C4-2B (cell line): ENCODE measurements at regions not wholly inside any gene's neighbourhood (a gene's known extent, or its start where the extent isn't known, plus 50 kb on each side); places are given as distances from the start of the nearest gene placed in this dataset.

Experiments
- H3K27ac ChIP-seq: fragments of 450-650 bp; 2 replicates; pipeline ENCODE4 v1.5.1; 2017
- ZFX ChIP-seq: fragments of 450-650 bp; IDR thresholded peaks from 2 replicates; pipeline ENCODE4 v1.6.1; 2017
- TF ChIP-seq, protein P1 (sequence below): fragments of 450-650 bp; conservative IDR thresholded peaks from 2 replicates; pipeline ENCODE4 v1.5.1; 2017; ENCODE audit warnings: mild to moderate bottlenecking

DNA sequence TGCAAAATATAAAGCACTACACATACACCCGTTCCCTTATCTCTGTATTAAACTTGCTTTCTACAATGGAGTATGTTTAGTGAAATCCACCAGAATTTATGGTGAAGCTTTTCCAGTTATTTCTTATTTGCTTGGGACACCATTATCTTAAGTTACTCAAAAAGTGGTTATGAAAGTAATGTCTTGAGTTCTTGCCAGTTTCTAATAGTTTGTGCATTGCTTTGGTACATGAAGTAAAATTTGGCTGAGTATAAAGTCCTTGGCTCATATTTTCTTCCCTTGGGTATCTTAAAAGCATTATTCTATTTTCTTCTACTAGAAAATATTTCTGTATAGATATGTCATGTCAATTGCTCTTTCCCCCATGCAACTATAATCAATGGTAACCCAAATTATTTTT is 85.2 kb downstream of the POLR1F start:
- no peak for TF ChIP-seq ZFX
- TF ChIP-seq, protein P1, sequence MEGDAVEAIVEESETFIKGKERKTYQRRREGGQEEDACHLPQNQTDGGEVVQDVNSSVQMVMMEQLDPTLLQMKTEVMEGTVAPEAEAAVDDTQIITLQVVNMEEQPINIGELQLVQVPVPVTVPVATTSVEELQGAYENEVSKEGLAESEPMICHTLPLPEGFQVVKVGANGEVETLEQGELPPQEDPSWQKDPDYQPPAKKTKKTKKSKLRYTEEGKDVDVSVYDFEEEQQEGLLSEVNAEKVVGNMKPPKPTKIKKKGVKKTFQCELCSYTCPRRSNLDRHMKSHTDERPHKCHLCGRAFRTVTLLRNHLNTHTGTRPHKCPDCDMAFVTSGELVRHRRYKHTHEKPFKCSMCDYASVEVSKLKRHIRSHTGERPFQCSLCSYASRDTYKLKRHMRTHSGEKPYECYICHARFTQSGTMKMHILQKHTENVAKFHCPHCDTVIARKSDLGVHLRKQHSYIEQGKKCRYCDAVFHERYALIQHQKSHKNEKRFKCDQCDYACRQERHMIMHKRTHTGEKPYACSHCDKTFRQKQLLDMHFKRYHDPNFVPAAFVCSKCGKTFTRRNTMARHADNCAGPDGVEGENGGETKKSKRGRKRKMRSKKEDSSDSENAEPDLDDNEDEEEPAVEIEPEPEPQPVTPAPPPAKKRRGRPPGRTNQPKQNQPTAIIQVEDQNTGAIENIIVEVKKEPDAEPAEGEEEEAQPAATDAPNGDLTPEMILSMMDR = no peak
- H3K27ac ChIP-seq = no peak overlapping the region

DNA sequence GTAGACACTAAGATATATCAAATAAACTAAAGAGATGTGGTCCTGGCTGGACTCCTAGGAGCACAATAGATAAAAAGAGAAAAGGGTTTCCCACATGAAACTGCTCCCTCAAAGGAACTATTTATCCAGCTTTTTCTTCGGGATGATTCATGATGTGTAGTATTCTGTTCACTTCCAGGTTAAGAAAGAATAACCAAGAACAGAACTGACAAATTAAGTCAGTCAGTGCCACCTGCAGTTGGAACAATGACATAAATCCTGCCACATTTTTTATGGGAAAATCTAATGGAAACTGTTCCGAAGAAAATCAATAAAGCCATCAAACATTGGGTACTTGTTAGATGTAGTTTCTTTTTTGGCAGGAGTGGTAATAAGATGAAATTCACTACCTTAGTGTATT is 87.1 kb downstream of the POLR1F start:
- no peak overlapping the region for H3K27ac ChIP-seq
- no peak for TF ChIP-seq ZFX
- TF ChIP-seq, protein P1 = peak; percentile 9; the same call in 1 of the 2 replicates

DNA sequence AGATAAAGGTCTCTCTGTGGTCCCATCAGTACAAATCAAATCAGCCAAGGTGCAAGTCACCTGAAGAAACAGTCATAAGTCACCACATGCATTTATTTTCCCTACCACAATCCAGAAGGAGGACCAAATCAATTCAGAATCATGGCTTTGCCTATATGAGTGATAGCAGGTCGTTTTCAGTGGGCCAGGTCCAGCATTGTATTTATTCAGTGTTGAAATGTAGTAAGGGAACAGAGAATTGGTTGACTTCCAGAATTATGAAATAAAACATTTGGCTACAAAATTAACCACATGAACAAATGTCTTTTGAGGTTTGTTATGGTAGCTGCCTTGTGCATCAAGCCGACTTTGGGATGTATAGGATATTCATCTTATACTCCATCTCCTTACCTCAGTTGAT is 88.4 kb downstream of the POLR1F start:
- no peak overlapping the region for H3K27ac ChIP-seq
- TF ChIP-seq ZFX = no peak
- TF ChIP-seq, protein P1 = no peak

DNA sequence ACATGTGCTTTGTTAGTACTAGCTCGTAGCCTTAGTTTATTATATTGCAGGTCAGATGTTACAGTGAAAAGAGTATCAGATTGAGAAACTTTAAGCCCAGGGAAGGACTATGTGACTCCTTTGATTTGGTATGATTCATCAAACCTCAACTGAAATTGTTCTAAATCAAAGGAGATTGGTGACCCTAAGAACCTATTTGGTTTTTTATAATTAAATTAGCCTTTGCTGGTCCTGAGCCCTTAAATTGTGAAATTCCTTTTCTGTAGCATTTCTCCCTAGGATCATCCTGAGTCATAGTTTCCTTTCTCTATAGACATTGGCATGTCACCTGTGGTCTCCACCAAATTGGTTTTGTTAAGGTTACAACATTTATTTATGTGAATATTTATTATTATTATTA is 89.7 kb downstream of the POLR1F start:
- TF ChIP-seq ZFX = no peak
- TF ChIP-seq, protein P1 = no peak
- H3K27ac ChIP-seq = no peak overlapping the region

DNA sequence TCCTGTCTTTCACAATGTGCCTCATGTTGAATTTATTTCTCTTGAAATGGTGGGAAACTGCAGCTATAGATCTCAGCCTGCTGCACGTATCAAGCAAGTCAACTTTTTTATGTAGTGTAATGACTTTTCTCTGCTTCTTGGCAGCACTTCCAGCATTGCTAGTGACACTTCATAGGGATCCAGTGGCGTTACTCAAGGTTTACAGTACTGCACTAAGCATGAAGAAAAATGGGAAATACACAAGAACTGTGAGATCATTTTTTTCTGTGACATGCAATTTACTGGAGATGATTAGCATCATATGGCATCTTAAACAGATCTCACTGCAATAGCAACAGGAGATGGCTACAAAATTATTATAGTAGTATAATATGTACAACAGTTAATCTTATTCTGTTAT is 90.9 kb downstream of the POLR1F start:
- TF ChIP-seq ZFX = no peak
- TF ChIP-seq, protein P1 = no peak
- H3K27ac ChIP-seq = no peak overlapping the region

DNA sequence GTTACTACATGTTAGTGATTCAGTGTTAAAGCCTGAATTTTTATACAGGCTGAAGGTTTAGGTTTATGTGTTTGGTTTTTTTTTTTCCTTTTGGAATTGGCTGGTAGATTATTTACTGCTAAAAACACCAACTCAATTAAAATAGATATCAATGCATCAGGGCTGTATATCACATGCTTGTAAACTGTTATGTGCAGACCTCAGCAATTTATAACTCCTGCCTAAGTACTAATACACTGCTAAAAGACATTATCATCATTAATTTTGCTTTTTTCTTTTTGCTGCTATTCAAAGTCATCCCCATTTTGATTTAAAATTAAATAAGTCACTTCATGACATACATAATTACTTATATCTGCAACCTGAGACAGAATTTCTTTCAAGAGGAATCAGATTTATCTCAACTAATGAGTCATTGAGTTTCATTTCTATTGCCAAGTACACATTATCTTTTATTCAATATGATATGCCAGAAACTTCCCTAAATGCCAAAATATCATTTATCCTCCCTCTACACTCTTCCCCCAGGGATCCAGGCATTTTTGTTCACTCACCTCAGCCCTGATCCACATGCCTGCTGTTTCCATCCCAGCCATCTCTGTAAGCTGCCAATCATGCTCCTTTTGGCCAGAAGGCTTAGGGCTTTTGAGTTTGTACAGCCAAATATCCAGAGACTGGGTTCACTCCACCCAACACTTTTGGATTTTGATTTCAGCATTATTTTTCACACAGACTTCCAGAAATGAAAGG is 98.5 kb downstream of the POLR1F start:
- TF ChIP-seq ZFX = no peak
- TF ChIP-seq, protein P1 = no peak
- no peak overlapping the region for H3K27ac ChIP-seq

DNA sequence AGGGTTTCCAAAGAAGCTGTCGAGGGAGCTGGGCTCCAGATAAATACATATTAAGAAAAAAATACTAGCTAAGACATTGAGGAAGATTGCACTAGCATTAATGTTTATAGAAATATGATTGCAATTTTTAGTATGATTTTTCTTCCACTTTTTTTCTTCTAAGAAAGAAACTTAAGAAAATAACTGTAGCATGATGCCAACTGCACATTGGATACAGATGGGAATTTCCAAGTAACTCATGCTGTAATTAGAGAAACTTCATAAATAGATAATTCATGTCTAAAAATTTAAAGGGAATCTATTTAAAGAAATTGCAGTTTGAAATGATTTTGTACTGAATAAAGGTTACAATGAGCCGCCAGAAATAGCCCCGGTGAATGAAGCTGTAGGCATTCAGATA is 119.4 kb downstream of the POLR1F start:
- TF ChIP-seq, protein P1 = no peak
- TF ChIP-seq ZFX = no peak
- H3K27ac ChIP-seq = no peak overlapping the region
